SK-N-SH (cell line): ENCODE measurements at regions not wholly inside any gene's neighbourhood (a gene's known extent, or its start where the extent isn't known, plus 50 kb on each side); places are given as distances from the start of the nearest gene placed in this dataset.
"Not testable (repeated sequence)": the region's sequence is repeated elsewhere in the genome, so short reads cannot be mapped to it uniquely, and the experiment has no call there.

Experiments
- CTCF ChIA-PET: fragments of 300-600, 350-600 bp; formaldehyde crosslinking; extraction: SDS; loops from one replicate; lab custom pipeline; 2021; lab: Yijun Ruan, JAX
- POLR2A ChIA-PET: fragments of 350-600 bp; sonication (Branson Sonifier 250); formaldehyde crosslinking; extraction: SDS; loops from one replicate; lab custom pipeline; 2020; ENCODE audit warnings: antibody characterized with exemption, inconsistent platforms; lab: Yijun Ruan, JAX
- DNase-seq: peaks from one replicate; pipeline ENCODE4 v3.0.0; 2012
- H2AFZ ChIP-seq: fragments of 200-600 bp; sonication (generic); 2 replicates; pipeline ENCODE4 v1.8.1; 2016; ENCODE audit warnings: antibody characterized with exemption, mild to moderate bottlenecking, low read depth
- H3F3A ChIP-seq: fragments of 200-600 bp; sonication (generic); replicated peaks from 2 replicates; pipeline ENCODE3; 2016; ENCODE audit warnings: antibody characterized with exemption, mild to moderate bottlenecking; ENCODE audit not compliant: insufficient read depth
- H3K27ac ChIP-seq, 2 experiments: fragments of 200-500 bp in 1 of 2; fragments of 200-600 bp in 1 of 2; sonication (Bioruptor generic) in 1 of 2; sonication (generic), shearing (Covaris generic) in 1 of 2; 2 replicates each; pipeline versions ENCODE4 v1.5.1 to v1.6.1; 2014 to 2016; ENCODE audit warnings: low read depth in 2 of 2, inconsistent platforms in 1 of 2, low read length in 1 of 2, mild to moderate bottlenecking in 1 of 2, mixed read lengths in 1 of 2
- H3K27me3 ChIP-seq: fragments of 200-600 bp; sonication (generic), shearing (Covaris generic); 2 replicates; pipeline ENCODE4 v1.6.1; 2016; ENCODE audit warnings: mixed run types; ENCODE audit not compliant: insufficient read depth
- H3K36me3 ChIP-seq, 2 experiments: fragments of 200-500 bp in 1 of 2; fragments of 200-600 bp in 1 of 2; sonication (Bioruptor generic) in 1 of 2; sonication (generic) in 1 of 2; replicated peaks in 1 of 2; 2 replicates each; pipeline versions ENCODE3 to v1.5.1; 2014 to 2016; ENCODE audit warnings: low read length in 1 of 2, mild to moderate bottlenecking in 1 of 2; ENCODE audit not compliant: insufficient read depth in 2 of 2, control insufficient read depth in 1 of 2
- H3K4me1 ChIP-seq, 2 experiments: fragments of 200-500 bp in 1 of 2; fragments of 200-600 bp in 1 of 2; sonication (Bioruptor generic) in 1 of 2; sonication (generic), shearing (Covaris generic) in 1 of 2; 2 replicates each; pipeline versions ENCODE4 v1.5.1 to v1.6.1; 2014 to 2016; ENCODE audit warnings: low read depth in 1 of 2, low read length in 1 of 2, mixed run types in 1 of 2; ENCODE audit not compliant: insufficient read depth in 2 of 2, control insufficient read depth in 1 of 2
- H3K4me2 ChIP-seq: fragments of 200-600 bp; sonication (generic), shearing (Covaris generic); 2 replicates; pipeline ENCODE4 v1.6.1; 2017; ENCODE audit warnings: mixed run types
- H3K4me3 ChIP-seq, 2 experiments: fragments of 200-500 bp in 1 of 2; fragments of 200-600 bp in 1 of 2; sonication (Bioruptor generic) in 1 of 2; sonication (generic), shearing (Covaris generic) in 1 of 2; 2 replicates each; pipeline versions ENCODE4 v1.5.1 to v1.8.1; 2014 to 2016; ENCODE audit warnings: low read depth in 2 of 2, inconsistent platforms in 1 of 2, low read length in 1 of 2, mild to moderate bottlenecking in 1 of 2, mixed read lengths in 1 of 2, moderate library complexity in 1 of 2
- H3K79me2 ChIP-seq: fragments of 200-600 bp; sonication (generic); 2 replicates; pipeline ENCODE4 v1.8.1; 2017; ENCODE audit warnings: mild to moderate bottlenecking; ENCODE audit not compliant: insufficient read depth
- H3K9ac ChIP-seq: fragments of 200-600 bp; sonication (generic); 2 replicates; pipeline ENCODE4 v1.6.1; 2017; ENCODE audit warnings: mixed run types
- H3K9me2 ChIP-seq: fragments of 200-600 bp; sonication (generic); 2 replicates; pipeline ENCODE4 v1.6.1; 2017; ENCODE audit warnings: mixed run types
- H3K9me3 ChIP-seq: fragments of 200-600 bp; sonication (generic); 2 replicates; pipeline ENCODE4 v1.6.1; 2017; ENCODE audit warnings: mixed run types, mild to moderate bottlenecking, moderate library complexity
- H4K20me1 ChIP-seq: fragments of 200-600 bp; sonication (generic); 2 replicates; pipeline ENCODE4 v1.6.1; 2017; ENCODE audit warnings: mild to moderate bottlenecking, mixed run types; ENCODE audit not compliant: insufficient read depth
- ELF1 ChIP-seq: IDR thresholded peaks from 2 replicates; pipeline ENCODE4 v1.4.0; 2012
- EP300 ChIP-seq, 2 experiments: IDR thresholded peaks; 2 replicates each; pipeline versions ENCODE4 v1.4.0 to v1.6.1; 2012; ENCODE audit warnings: borderline replicate concordance in 1 of 2, low read depth in 1 of 2, low read length in 1 of 2
- EZH2phosphoT487 ChIP-seq: fragments of 200-600 bp; sonication (generic); IDR thresholded peaks from 2 replicates; pipeline ENCODE4 v1.6.1; 2017; ENCODE audit warnings: low read depth, mixed run types, mild to moderate bottlenecking, antibody characterized with exemption, moderate library complexity, borderline replicate concordance
- FOSL2 ChIP-seq: IDR thresholded peaks from 2 replicates; pipeline ENCODE4 v1.4.0; 2012; ENCODE audit warnings: low read depth, mild to moderate bottlenecking, moderate library complexity, borderline replicate concordance
- FOXM1 ChIP-seq: IDR thresholded peaks from 2 replicates; pipeline ENCODE4 v1.4.0; 2012; ENCODE audit warnings: low read depth, mild to moderate bottlenecking
- GATA2 ChIP-seq: sonication (generic); formaldehyde crosslinking; IDR thresholded peaks from 2 replicates; pipeline ENCODE4 v1.5.0; 2020; ENCODE audit warnings: mild to moderate bottlenecking, missing genetic modification reagents
- MXI1 ChIP-seq: IDR thresholded peaks from 2 replicates; pipeline ENCODE4 v1.6.1; 2012; ENCODE audit warnings: mild to moderate bottlenecking, low read depth, low read length, improper control_type of control experiment
- NRF1 ChIP-seq: IDR thresholded peaks from 2 replicates; pipeline ENCODE4 v1.6.1; 2012; ENCODE audit warnings: low read depth, mild to moderate bottlenecking, low read length
- PBX3 ChIP-seq: IDR thresholded peaks from 2 replicates; pipeline ENCODE4; 2012
- RAD21 ChIP-seq: IDR thresholded peaks from 2 replicates; pipeline ENCODE4 v1.6.1; 2012; ENCODE audit warnings: mild to moderate bottlenecking, low read length
- RCOR1 ChIP-seq: fragments of 150-350 bp; IDR thresholded peaks from 2 replicates; pipeline ENCODE4 v1.6.1; 2017; ENCODE audit warnings: antibody characterized with exemption, low read length
- RFX5 ChIP-seq: IDR thresholded peaks from 2 replicates; pipeline ENCODE4 v1.6.1; 2012; ENCODE audit warnings: mild to moderate bottlenecking, improper control_type of control experiment, low read length
- SIN3A ChIP-seq: IDR thresholded peaks from 2 replicates; pipeline ENCODE4 v1.6.1; 2012; ENCODE audit warnings: low read depth, mild to moderate bottlenecking, low read length, moderate library complexity, borderline replicate concordance
- TAF1 ChIP-seq: IDR thresholded peaks from 2 replicates; pipeline ENCODE4 v1.6.1; 2012; ENCODE audit warnings: low read depth, mild to moderate bottlenecking, low read length, moderate library complexity, borderline replicate concordance
- TCF12 ChIP-seq: IDR thresholded peaks from 2 replicates; pipeline ENCODE4 v1.4.0; 2012
- TEAD4 ChIP-seq: IDR thresholded peaks from 2 replicates; pipeline ENCODE4 v1.4.0; 2012; ENCODE audit warnings: mild to moderate bottlenecking, borderline replicate concordance; ENCODE audit not compliant: insufficient read depth
- USF1 ChIP-seq: IDR thresholded peaks from 2 replicates; pipeline ENCODE4 v1.4.0; 2012; ENCODE audit warnings: low read depth, borderline replicate concordance
- WGBS: methylation state at CpG from one replicate; pipeline ENCODE4 v1.1.6; 2017; ENCODE audit warnings: low lambda C conversion rate; 5-methylcytosine and 5-hydroxymethylcytosine counted together
- TF ChIP-seq, protein P1 (sequence below): IDR thresholded peaks from 2 replicates; pipeline ENCODE4 v1.4.0; 2012; ENCODE audit warnings: low read depth

DNA sequence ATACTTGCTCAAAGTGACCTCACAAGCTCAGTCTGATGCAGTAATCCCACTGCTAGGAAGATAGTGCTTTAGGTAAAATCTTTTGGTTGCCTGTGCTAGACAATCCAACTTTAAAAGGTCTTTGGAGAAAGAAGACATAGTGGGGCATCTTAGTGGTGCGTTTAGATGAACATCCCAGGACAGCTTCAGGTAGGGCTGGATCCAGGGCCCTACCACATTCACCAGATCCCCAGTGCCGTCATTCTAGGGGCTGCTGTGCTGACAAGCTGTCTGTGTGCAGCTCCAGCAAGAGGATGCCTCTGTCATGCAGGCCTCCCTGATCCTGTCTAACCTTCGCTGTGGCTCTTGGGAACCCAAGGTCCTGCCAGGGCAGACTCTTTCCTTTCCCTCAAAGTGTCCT lies 100.7 kb upstream of the EIF5 start (continued):
- TF ChIP-seq TCF12 (no peak), EZH2phosphoT487 (no peak), TEAD4 (no peak)
- TF ChIP-seq, protein P1, sequence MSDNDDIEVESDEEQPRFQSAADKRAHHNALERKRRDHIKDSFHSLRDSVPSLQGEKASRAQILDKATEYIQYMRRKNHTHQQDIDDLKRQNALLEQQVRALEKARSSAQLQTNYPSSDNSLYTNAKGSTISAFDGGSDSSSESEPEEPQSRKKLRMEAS: no peak

DNA sequence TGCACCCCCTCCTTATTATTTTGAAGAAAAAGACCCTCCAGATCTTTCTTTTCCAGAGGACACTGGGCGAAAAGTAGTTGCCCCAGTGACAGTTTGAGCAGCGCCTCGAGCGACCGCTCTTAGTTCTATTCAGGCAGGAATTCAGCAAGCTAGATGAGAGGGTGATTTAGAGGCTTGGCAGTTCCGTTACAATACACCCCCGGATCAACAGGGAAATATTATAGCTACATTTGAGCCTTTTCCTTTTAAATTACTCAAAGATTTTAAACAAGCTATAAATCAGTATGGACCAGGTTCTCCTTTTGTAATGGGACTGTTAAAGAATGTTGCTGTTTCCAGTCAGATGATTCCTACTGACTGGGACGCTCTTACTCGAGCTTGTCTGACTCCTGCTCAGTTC lies 99.2 kb upstream of the EIF5 start:
- CTCF ChIA-PET: interaction anchor here (1.3 kb wide), 1 partner anchor 57 kb away, joined by 3 read pairs; no protein-coding TSS in a partner anchor
- H3F3A ChIP-seq, H3K4me1 ChIP-seq, H2AFZ ChIP-seq, H3K9me3 ChIP-seq, H3K4me2 ChIP-seq, H3K4me3 ChIP-seq, H3K36me3 ChIP-seq, H3K9me2 ChIP-seq, H3K27ac ChIP-seq, H4K20me1 ChIP-seq, POLR2A ChIA-PET, DNase-seq, H3K27me3 ChIP-seq, H3K79me2 ChIP-seq, H3K9ac ChIP-seq: not testable (repeated sequence)
- 80% methylated on average over 8 of the region's 9 CpGs for WGBS

DNA sequence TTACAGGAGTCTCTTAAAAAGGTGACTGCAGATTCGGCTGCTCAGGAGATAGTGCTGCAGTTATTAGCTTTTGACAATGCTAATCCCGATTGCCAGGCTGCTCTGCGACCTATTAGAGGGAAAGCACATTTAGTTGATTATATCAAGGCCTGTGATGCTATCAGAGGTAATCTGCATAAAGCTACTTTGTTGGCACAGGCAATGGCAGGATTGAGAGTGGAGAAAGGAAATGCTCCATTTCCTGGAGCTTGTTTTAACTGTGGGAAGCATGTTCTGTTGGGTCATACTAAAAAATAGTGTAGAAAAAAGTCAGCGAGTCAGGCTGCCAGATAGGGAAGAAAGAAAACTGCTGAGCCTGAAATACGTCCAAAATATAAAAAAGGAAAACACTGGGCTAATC lies 98.5 kb upstream of the EIF5 start:
- POLR2A ChIA-PET: interaction anchor here (0.6 kb wide), 1 partner anchor 157 kb away, joined by 6 read pairs; no protein-coding TSS in a partner anchor
- H3K9me3 ChIP-seq, H3F3A ChIP-seq, H3K27me3 ChIP-seq: not testable (repeated sequence)
- WGBS: 31% methylated on average over 5 of the region's 5 CpGs
- 0 out of 2 replicates have a peak overlapping the region, but pooled peaks have one; percentile 59 for H2AFZ ChIP-seq
- TF ChIP-seq GATA2: peak; percentile 89
- TF ChIP-seq, all 33 proteins: peak for 1; not testable (repeated sequence) for 32
- H3K4me1 ChIP-seq, H3K4me3 ChIP-seq, H4K20me1 ChIP-seq, DNase-seq, H3K36me3 ChIP-seq, H3K9me2 ChIP-seq, H3K9ac ChIP-seq, H3K4me2 ChIP-seq, H3K79me2 ChIP-seq: not testable (repeated sequence)
- peak overlapping the region in 1 of 2 experiments; percentile 58; a peak in 2 of 4 replicates for H3K27ac ChIP-seq
- CTCF ChIA-PET: interaction anchor here (1.3 kb wide), 1 partner anchor 57 kb away, joined by 3 read pairs; no protein-coding TSS in a partner anchor

- Histone ChIP-seq H3K79me2 (no peaks in the 10 kb centered on the region), H3K4me3 (no peak overlapping the region), H3K4me2 (no peak overlapping the region), H3K9me3 (no peaks in the 10 kb centered on the region), H2AFZ (no peak overlapping the region), H3K27ac (no peak overlapping the region), H3K36me3 (no peaks in the 10 kb centered on the region), H3F3A (no peaks in the 10 kb centered on the region), H3K27me3 (no peaks in the 10 kb centered on the region), H3K4me1 (peaks cover 0 to 6% of the 10 kb centered on the region in 2 experiments; a peak in 1 of 4 replicates), H3K9ac (no peak overlapping the region), H3K9me2 (no peaks in the 10 kb centered on the region), H4K20me1 (no peaks in the 10 kb centered on the region)
- no peak for DNase-seq
- 49% methylated on average over 6 of the region's 6 CpGs for WGBS
- CTCF ChIA-PET: no interaction called here
- POLR2A ChIA-PET: no interaction called here
- TF ChIP-seq EZH2phosphoT487: no peak
- TF ChIP-seq, protein P1: no peak
- no peak for TF ChIP-seq RFX5
- no peak for TF ChIP-seq EP300 (IDR thresholded peaks at IDR 0.05; ENCODE audit: borderline replicate concordance in 1 of 2, low read depth in 1 of 2, low read length in 1 of 2)
- no peak for TF ChIP-seq USF1
- TF ChIP-seq TAF1: no peak
- no peak for TF ChIP-seq RAD21
- no peak for TF ChIP-seq PBX3
- no peak for TF ChIP-seq SIN3A
- TF ChIP-seq FOXM1: no peak
- no peak for TF ChIP-seq FOSL2
- TF ChIP-seq RCOR1: no peak
- no peak for TF ChIP-seq NRF1
- TF ChIP-seq TCF12: no peak
- TF ChIP-seq ELF1: no peak
- no peak for TF ChIP-seq MXI1
Measured at GRCh38 chr14:103239751-103240150, 94.3 kb upstream of the EIF5 start.
